GM13977 (cell line): ENCODE measurements at regions not wholly inside any gene's neighbourhood (a gene's known extent, or its start where the extent isn't known, plus 50 kb on each side); places are given as distances from the start of the nearest gene placed in this dataset.

ENCODE experiments used
- DNase-seq: peaks from one replicate; pipeline ENCODE4 v3.0.0; 2012; ENCODE audit warnings: low spot score
- in situ Hi-C: fragments of 300-500 bp; cut with MboI; formaldehyde crosslinking; loops from one replicate; pipeline ENCODE4 v1.12.0; 2022; ENCODE audit warnings: low sequenced_read_pairs, low pct_unique_long_range_greater_than_20kb, mixed read lengths, inconsistent platforms; ENCODE audit not compliant: unreplicated experiment
- TF ChIP-seq, protein P1 (sequence below): IDR thresholded peaks from 2 replicates; pipeline ENCODE4 v1.5.1; 2012; ENCODE audit warnings: mild to moderate bottlenecking, control low read depth; ENCODE audit not compliant: insufficient read depth; ENCODE audit errors: extremely low read depth, missing control alignments

- in situ Hi-C loops = loop anchor here (25.0 kb wide), 1 partner anchor 272 kb away; no protein-coding TSS in a partner anchor
- TF ChIP-seq, protein P1, sequence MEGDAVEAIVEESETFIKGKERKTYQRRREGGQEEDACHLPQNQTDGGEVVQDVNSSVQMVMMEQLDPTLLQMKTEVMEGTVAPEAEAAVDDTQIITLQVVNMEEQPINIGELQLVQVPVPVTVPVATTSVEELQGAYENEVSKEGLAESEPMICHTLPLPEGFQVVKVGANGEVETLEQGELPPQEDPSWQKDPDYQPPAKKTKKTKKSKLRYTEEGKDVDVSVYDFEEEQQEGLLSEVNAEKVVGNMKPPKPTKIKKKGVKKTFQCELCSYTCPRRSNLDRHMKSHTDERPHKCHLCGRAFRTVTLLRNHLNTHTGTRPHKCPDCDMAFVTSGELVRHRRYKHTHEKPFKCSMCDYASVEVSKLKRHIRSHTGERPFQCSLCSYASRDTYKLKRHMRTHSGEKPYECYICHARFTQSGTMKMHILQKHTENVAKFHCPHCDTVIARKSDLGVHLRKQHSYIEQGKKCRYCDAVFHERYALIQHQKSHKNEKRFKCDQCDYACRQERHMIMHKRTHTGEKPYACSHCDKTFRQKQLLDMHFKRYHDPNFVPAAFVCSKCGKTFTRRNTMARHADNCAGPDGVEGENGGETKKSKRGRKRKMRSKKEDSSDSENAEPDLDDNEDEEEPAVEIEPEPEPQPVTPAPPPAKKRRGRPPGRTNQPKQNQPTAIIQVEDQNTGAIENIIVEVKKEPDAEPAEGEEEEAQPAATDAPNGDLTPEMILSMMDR = no peak
- no peak for DNase-seq
These were observed 85.7 kb upstream of the EXOC1L start for GRCh38 chr4:55733932-55734331.

DNA sequence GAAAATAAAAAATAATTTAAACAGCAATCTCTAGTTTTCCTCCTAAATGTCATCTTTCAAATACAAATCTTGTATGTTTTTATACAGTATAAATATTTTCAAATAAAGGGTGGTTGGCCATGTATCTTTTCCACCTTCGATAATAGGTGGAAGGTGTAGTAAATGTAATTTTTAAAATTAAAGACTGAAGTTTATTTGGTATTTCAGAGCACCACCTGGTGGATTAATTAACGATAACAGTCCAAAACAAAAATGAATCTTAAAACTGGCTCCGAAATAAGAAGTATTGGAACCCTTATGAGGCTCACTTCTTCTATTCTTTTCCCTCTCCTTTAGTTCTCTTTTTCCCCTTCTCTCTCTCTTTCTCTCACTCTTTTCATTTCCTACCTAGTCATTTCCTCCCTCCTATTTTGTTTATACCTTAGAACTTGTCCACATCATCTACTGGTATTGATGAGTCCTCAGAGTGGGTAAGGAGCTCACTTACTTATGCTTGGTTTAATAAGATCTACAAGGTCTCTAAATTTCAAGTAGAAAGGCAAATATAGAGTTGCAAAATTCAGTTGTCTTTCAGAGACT lies 82.9 kb upstream of the EXOC1L start:
- TF ChIP-seq, protein P1 = peak; percentile 40
- peak; percentile 24 for DNase-seq

DNA sequence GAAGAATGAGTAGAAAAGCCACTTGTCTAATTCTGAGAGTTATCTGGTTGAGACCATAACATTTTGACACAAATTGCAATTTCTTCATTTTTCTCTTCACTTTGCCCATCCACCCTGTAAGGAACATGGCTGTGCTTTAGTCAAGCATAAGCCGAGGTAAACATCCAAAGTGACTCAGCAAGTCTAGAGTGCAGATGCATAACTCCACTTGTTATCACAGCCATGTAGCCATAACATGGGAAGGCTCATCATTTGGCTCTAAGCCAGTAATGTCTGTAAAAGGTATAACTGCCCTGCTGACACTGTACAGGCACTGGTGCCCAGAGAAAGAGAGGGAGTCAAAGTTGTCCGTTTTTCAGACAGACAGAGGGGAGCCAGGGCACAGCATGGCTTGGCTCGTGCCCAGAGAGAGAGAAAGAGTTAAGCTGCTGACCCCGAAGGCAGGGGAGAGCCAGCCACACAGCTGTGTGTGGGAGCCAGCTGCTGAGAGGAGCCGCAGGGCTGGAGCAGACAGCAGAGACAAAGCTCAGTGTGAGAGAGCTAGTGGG lies 76.9 kb upstream of the EXOC1L start:
- TF ChIP-seq, protein P1 = no peak
- in situ Hi-C loops = loop anchor here (25.0 kb wide), 1 partner anchor 280 kb away; no protein-coding TSS in a partner anchor
- no peak for DNase-seq

More for the DNA sequence above, 82.9 kb upstream of the EXOC1L start:
- in situ Hi-C loops = loop anchor here (25.0 kb wide), 1 partner anchor 274 kb away; no protein-coding TSS in a partner anchor

GRCh38 chr4:55744369-55744768 lies 75.2 kb upstream of the EXOC1L start:
- in situ Hi-C loops = loop anchor here (25.0 kb wide), 1 partner anchor 282 kb away; no protein-coding TSS in a partner anchor

GRCh38 chr4:55745014-55745413 lies 74.6 kb upstream of the EXOC1L start:
- TF ChIP-seq, protein P1 = no peak
- in situ Hi-C loops = loop anchor here (25.0 kb wide), 1 partner anchor 283 kb away; no protein-coding TSS in a partner anchor
- DNase-seq = no peak

More at GRCh38 chr4:55744369-55744768, 75.2 kb upstream of the EXOC1L start:
- TF ChIP-seq, protein P1 = no peak
- no peak for DNase-seq

- TF ChIP-seq, protein P1 = no peak
- DNase-seq = no peak
- in situ Hi-C loops = loop anchor here (25.0 kb wide), 1 partner anchor 285 kb away; no protein-coding TSS in a partner anchor
These were observed 71.8 kb upstream of the EXOC1L start for GRCh38 chr4:55747793-55748192.
